ENCODE measurements at regions not wholly inside any gene's neighbourhood (a gene's known extent, or its start where the extent isn't known, plus 50 kb on each side); places are given as distances from the start of the nearest gene placed in this dataset.

GRCh38 chr3:86723433-86723832, 267.5 kb downstream of the VGLL3 start:
- no peak for TF ChIP-seq REST (IDR thresholded peaks at IDR 0.05; ENCODE audit: insufficient read depth in 1 of 2, low read depth in 2 of 2, low read length in 1 of 2)
- no peak for TF ChIP-seq TCF7L2 (IDR thresholded peaks at IDR 0.05; ENCODE audit: low read depth, low read length)
- TF ChIP-seq POLR2AphosphoS5 (IDR thresholded peaks at IDR 0.05; ENCODE audit: low read depth, low read length): no peak
- no peak for TF ChIP-seq CTCF (IDR thresholded peaks at IDR 0.05)
- TF ChIP-seq SIN3A (IDR thresholded peaks at IDR 0.05; ENCODE audit: borderline replicate concordance, insufficient read depth, low read depth, low read length): no peak
- H3K36me3 ChIP-seq (ENCODE audit: control insufficient read depth, insufficient read depth, low read length): no peaks in the 10 kb centered on the region
- intact Hi-C loops (cut with micrococcal nuclease; ENCODE audit: unreplicated experiment) (no loop called here), in situ Hi-C loops (cut with HindIII; ENCODE audit: low pct_unique_long_range_greater_than_20kb, low sequenced_read_pairs) (no loop called here)
- POLR2A ChIA-PET: no interaction called here
- DNase-seq (ENCODE audit: low read depth, low spot score) (no peak), ATAC-seq (no peak)
- no peaks in the 10 kb centered on the region for H3K4me1 ChIP-seq (ENCODE audit: control insufficient read depth, insufficient read depth, low read length)
- H3K27ac ChIP-seq (ENCODE audit: low read length): no peak overlapping the region
- no TSS peak for BruUV-seq (replicated peaks)
- no peaks in the 10 kb centered on the region for H3K27me3 ChIP-seq (ENCODE audit: control insufficient read depth, insufficient read depth, low read length)
- no peak overlapping the region for H3K4me3 ChIP-seq (ENCODE audit: low read depth in 2 of 2, low read length in 2 of 2)
- no peaks in the 10 kb centered on the region for H3K9me3 ChIP-seq (ENCODE audit: control insufficient read depth, insufficient read depth, low read depth, low read length)
- CTCF ChIA-PET: no interaction called here

- Histone ChIP-seq H3K9me3 (ENCODE audit: control insufficient read depth, insufficient read depth, low read depth, low read length) (no peaks in the 10 kb centered on the region), H3K4me1 (ENCODE audit: control insufficient read depth, insufficient read depth, low read length) (no peaks in the 10 kb centered on the region), H3K36me3 (ENCODE audit: control insufficient read depth, insufficient read depth, low read length) (no peaks in the 10 kb centered on the region), H3K27me3 (ENCODE audit: control insufficient read depth, insufficient read depth, low read length) (no peaks in the 10 kb centered on the region), H3K4me3 (ENCODE audit: low read depth in 2 of 2, low read length in 2 of 2) (no peak overlapping the region), H3K27ac (ENCODE audit: low read length) (no peak overlapping the region)
- ChIA-PET POLR2A (no interaction called here), CTCF (no interaction called here)
- intact Hi-C loops (cut with micrococcal nuclease; ENCODE audit: unreplicated experiment) (no loop called here), in situ Hi-C loops (cut with HindIII; ENCODE audit: low pct_unique_long_range_greater_than_20kb, low sequenced_read_pairs) (no loop called here)
- TF ChIP-seq TCF7L2 (IDR thresholded peaks at IDR 0.05; ENCODE audit: low read depth, low read length) (no peak), REST (IDR thresholded peaks at IDR 0.05; ENCODE audit: insufficient read depth in 1 of 2, low read depth in 2 of 2, low read length in 1 of 2) (no peak), SIN3A (IDR thresholded peaks at IDR 0.05; ENCODE audit: borderline replicate concordance, insufficient read depth, low read depth, low read length) (no peak), CTCF (IDR thresholded peaks at IDR 0.05) (no peak), POLR2AphosphoS5 (IDR thresholded peaks at IDR 0.05; ENCODE audit: low read depth, low read length) (no peak)
- ATAC-seq (no peak), DNase-seq (ENCODE audit: low read depth, low spot score) (no peak)
- no TSS peak for BruUV-seq (replicated peaks)
Measured at GRCh38 chr3:86711634-86712033, 279.3 kb downstream of the VGLL3 start.

Data from Panc1 (cell line).